Astrocyte (in vitro differentiated cells and primary cell): ENCODE measurements at regions not wholly inside any gene's neighbourhood (a gene's known extent, or its start where the extent isn't known, plus 50 kb on each side); places are given as distances from the start of the nearest gene placed in this dataset.
"Not testable (repeated sequence)": the region's sequence is repeated elsewhere in the genome, so short reads cannot be mapped to it uniquely, and the experiment has no call there.

Experiments
- CTCF ChIP-seq: IDR thresholded peaks from 2 replicates; pipeline ENCODE4 v1.5.1; 2011; ENCODE audit warnings: low read depth, mild to moderate bottlenecking, inconsistent platforms, low read length, moderate library complexity; ENCODE audit not compliant: insufficient read depth
- EZH2 ChIP-seq: IDR thresholded peaks from 2 replicates; pipeline ENCODE4 v1.6.1; 2012; ENCODE audit warnings: mild to moderate bottlenecking, low read length, inconsistent platforms; ENCODE audit not compliant: insufficient read depth

- not testable (repeated sequence) for TF ChIP-seq CTCF, EZH2
Observed at GRCh38 chrY:7371026-7371425, 459.5 kb upstream of the AMELY start.
